ENCODE measurements at regions not wholly inside any gene's neighbourhood (a gene's known extent, or its start where the extent isn't known, plus 50 kb on each side); places are given as distances from the start of the nearest gene placed in this dataset.

DNA sequence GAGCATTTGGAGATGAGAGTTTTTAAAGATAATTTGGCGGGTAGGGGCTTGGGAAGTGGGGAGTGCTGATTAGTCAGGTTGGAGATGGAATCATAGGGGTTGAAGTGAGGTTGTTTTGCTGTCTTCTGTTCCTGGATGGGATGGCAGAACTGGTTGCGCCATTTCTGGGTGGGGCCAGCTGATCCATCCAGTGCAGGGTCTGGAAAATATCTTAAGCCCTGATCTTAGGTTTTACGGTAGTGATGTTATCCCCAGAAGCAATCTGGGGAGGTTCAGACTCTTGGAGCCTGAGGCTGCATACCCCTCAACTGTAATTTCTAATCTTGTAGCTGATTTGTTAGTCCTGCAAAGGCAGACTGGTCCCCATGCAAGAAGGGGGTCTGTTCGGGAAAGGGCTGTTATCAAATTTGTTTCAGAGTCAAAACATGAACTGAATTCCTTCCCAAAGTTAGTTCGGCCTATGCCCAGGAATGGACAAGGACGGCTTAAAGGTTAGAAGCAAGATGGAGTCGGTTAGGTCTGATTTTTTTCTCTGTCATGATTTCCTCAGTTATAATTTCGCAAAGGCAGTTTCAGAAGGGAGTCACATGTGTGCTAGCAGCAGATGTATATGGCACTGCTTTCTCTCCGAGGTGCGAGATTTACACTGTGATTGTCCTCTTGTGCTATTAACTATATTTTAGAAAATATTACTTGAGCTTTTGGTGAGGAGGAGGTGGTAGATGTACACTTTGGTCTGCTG, 540.4 kb downstream of the EDEM1 start:
- H3K27ac ChIP-seq: no peak overlapping the region
- DNase-seq (ENCODE audit: low read depth, low spot score): no peak

DNA sequence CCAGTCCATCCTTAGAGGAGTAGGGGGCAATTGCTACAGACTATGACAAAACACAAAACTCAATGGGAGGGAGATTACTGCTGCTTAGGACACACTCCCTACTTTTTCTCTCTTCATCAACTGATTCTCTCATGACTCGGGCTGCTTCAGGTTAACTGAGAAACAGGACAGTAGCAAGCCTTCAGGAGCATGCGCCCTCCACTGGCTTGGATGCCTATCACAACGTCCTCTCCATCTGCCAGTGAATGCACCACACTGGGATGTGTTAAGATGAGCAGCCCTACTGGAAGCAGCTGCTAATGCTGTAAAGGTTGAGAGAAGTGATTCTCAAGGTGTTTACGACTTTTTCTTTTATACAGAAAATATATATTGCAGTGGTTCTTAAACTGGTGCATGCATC, 542.3 kb downstream of the EDEM1 start:
- no peak overlapping the region for H3K27ac ChIP-seq
- DNase-seq (ENCODE audit: low read depth, low spot score): no peak

DNA sequence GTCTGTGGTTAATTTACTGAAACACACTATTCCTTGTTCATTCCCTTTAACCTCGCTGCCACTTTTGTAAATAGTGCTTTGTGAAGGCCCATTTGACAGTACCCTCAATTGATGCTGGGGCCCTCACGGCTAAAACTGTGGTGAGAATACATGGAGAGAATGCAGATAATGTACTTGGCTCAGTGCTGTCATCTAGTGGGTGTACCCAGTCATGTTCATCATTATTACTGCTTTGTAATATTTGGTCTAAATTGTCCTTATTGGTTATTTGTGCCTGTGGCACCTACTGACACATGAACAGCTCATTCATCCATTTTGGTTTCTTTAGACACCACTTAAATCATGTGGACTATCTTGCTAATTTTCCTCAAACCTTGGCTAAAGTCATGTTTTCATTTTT, 543.6 kb downstream of the EDEM1 start:
- no peak overlapping the region for H3K27ac ChIP-seq
- DNase-seq (ENCODE audit: low read depth, low spot score): no peak

DNA sequence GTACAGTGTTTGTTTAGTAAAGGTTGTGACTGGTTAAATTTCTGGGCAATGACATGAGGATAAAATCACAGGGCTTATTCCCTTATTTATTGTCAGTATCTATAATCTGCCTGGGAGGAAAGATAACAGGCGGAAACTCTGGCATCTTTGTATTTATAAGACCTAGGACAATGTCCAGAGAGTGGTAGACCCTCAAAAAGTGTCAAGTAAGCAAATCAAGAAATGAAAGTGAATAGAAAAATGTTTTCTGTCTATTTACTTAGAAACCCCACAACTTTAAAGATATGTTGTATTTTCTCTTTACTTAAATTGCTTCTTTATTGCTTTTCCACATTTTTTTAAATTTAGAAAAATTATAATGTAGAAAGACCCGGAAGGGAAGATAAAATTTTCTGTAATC, 544.6 kb downstream of the EDEM1 start:
- no peak for DNase-seq (ENCODE audit: low read depth, low spot score)
- no peak overlapping the region for H3K27ac ChIP-seq

DNA sequence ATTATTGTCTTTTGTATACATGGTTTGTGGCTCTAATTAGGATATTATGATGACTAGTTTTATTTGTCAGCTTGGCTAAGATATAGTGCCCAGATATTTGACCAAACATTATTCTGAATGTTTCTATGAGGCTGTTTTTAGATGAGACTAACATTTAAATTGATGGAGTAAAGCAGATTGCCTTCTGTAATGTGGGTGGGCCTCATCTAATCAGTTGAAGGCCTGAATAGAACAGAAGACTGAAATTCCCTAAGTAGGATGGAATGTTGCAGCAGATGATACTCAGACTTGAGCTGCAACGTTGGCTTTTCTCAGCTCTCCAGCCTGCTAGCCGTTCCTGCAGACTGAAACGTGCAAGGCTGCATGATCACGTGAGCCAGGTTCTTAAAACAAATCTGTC, 546.5 kb downstream of the EDEM1 start:
- DNase-seq (ENCODE audit: low read depth, low spot score): no peak
- H3K27ac ChIP-seq: no peak overlapping the region

DNA sequence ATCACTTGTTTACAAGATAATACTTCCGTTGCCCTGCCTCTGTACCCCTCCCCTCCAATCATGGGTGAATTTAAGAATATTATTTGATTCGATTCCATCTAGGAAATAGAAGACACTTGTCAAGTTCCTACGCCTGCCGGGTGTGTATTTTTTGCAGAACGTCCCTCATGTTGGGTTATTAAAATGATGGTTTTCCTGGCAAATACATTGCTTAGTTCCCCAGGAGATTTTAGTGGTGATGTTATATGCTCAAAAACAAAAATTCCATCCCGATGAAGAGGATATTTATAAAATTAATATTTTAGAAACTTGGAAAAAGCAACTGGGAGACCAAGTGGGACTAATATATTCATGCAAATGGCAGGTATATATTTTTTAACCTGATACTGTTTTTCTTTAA, 548.4 kb downstream of the EDEM1 start:
- no peak overlapping the region for H3K27ac ChIP-seq
- DNase-seq (ENCODE audit: low read depth, low spot score): no peak

DNA sequence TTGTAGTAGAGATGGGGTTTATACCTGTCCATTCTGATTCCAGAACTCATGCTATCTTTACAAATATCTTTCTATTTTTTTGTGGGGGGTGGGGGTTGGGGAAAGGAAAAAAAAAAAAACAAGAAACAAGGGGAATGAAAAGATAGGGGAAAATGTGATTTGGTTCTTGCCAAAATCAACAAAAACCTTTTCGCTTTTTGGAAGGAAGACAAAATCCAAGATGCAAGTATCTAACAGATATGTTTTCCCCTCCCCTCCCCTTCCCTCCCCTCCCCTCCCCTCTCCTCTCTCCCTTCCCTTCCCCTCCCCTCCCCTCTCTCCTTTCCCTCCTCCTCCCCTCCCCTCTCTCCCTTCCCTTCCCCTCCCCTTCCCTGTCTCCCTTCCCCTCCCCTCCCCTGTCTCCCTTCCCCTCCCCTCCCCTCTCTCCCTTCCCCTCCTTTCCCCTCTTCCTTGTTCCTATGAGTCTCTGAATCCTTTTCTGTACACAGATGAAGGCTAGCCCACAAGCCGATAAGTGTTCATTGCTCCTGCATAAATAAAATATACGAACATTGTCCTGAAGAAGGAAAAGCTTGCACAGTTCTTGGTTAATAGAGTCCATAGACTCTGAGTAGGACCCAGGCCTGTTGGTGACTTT, 551.9 kb downstream of the EDEM1 start:
- DNase-seq (ENCODE audit: low read depth, low spot score): no peak
- no peak overlapping the region for H3K27ac ChIP-seq

DNA sequence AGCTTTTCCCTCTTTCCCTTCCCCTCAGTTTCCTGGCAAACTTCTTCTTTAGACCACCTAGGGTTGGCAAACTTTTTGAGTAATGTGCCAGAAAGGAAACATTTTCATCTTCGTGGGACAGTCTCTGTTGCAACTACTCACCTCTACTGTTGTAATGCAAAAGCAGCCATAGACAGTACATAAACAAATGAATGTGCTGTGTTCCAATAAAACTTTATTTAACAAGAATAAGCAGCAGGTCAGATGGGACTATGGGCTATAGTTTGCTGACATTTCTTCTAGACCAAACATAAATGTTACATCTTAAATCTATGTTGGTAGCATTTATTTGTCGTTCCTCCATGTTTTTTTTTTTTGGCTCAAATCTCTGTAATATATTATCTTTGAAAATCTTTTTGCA, 552.4 kb downstream of the EDEM1 start:
- H3K27ac ChIP-seq: no peak overlapping the region
- DNase-seq (ENCODE audit: low read depth, low spot score): no peak

DNA sequence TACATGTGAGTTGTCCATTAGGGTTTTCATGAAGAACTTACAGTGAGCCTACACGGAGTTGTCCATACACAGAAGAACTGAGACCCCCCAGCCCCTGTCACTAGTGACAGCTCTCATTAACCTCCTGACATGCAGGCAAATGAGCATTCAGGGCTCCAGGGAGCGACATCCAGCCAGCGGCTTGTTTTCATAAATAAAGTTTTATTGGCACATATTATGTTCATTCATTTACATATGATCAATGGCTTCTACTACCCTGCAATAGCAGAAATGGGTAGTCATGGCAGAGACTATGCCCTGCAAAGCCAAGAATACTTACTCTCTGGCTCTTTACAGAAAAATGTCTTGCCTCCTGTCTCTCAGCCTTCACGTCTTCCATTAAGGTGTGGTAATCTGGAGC, 553.5 kb downstream of the EDEM1 start:
- H3K27ac ChIP-seq: no peak overlapping the region
- no peak for DNase-seq (ENCODE audit: low read depth, low spot score)

DNA sequence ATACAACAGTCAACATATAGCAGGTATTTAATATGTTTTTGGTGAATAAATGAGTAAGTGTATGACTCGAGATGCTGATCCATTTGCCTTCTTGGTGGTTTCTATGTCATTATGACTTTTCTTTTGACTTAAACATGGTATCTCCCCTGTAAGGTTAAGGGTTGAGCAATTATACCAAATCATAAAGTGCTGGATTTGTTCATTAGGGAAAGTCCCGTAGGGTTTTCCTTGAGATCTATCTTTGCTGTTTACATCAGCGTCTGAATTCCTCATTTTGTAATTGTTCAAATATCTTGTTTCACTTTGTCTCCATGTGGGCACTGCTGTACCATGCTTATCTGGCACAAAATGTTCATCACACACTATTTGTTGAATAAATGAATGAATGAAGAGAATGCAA, 562.6 kb downstream of the EDEM1 start:
- no peak overlapping the region for H3K27ac ChIP-seq
- no peak for DNase-seq (ENCODE audit: low read depth, low spot score)

DNA sequence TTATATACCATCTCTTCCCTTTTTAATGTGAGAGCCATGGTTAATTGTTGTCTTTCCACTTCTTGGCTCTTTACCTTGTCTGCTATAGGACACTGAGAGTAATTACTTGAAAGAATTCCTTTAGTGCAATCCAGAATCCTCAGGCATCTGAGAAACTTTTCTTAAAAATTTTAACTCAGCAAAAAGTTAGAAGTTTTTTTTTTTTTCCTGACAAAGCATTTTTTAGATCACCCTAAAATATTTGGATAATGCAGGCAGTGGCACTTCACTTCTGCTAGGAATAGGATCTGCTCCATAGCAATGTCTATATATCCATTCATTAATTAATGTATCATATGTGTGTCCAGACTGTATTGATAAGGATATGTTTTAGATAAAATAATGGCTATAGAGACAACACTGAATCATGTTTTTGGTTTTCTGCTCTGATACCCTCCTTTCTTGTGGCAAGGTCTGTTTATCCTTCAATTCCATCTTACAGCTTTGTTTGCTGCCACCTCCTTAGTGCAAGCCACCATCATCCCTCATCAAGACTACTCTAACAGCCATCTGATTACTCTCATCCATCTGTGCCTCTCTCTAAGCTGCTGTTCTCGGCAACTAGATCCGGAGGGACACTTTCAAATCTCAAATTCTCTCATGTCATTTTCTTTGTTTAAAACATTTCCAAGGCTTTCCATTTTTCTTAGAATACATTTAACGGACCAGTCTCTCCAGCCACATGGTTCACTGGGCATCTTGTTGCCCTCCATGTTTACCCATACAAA, 563.5 kb downstream of the EDEM1 start:
- DNase-seq (ENCODE audit: low read depth, low spot score): no peak
- H3K27ac ChIP-seq: no peak overlapping the region

DNA sequence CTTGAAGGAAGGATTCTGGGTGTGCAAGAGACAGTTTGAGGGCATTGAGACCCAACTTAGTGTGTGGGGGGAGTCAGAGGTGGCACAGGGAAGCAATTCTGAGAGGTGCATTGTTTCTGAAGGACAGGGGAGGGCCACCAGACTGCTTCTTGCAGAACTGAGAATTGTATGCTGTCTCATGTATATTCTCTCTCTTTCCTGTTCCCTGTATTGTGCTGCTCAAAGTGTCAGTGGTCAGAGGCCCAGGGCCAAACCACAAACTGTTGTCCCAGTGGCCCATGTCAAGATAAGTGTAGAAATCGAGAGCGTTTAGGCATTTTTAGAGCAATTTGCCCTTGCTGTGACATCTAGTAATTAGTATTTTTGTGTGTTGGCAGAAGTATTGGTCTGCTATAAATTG, 567.1 kb downstream of the EDEM1 start:
- DNase-seq (ENCODE audit: low read depth, low spot score): no peak
- H3K27ac ChIP-seq: no peak overlapping the region

DNA sequence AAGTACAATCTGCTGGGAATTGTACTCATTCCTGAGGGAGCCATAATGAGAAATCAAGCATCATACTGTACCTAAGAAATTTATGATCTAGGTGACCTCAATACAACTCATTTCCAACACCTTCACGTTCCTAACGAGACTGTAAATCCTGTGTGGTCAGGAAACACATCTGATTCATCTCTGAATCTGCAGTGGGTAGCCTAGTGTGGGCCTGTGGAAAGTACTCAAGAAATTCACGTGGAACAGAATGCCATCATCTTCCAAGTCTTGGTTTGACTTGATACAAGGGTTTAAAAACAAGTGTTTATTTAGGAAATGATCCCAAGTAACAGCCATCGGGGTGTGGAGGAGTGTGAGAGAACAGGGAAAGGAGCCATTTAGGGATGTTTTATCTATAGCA, 568.9 kb downstream of the EDEM1 start:
- no peak for DNase-seq (ENCODE audit: low read depth, low spot score)
- no peak overlapping the region for H3K27ac ChIP-seq

DNA sequence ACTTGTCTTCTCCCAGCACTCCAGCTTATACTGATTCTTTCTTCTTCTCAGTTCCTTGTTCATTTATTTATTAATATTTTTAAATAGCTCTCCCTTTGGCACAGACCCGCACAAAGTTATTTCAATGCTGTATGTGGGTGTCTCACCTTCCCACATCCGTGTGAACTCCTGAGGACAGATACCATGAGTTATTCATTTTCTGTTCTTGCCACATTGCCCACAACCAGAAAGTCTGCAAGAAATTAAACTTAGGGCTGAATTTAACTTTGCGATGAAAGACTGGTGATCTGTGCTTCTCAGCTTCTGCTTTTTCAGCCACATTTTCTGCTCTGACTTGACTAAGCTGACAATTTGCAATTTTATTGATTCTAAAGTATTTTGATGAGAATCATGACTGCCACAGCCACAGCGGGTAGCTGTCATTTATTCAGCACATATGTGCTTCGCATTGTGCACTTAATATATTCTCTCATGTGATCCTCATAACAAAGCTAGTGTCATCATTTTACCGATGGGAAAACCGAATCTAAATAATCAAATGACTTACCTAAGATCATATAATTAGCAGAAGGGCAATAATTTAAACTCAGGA, 569.8 kb downstream of the EDEM1 start:
- no peak for DNase-seq (ENCODE audit: low read depth, low spot score)
- no peak overlapping the region for H3K27ac ChIP-seq

DNA sequence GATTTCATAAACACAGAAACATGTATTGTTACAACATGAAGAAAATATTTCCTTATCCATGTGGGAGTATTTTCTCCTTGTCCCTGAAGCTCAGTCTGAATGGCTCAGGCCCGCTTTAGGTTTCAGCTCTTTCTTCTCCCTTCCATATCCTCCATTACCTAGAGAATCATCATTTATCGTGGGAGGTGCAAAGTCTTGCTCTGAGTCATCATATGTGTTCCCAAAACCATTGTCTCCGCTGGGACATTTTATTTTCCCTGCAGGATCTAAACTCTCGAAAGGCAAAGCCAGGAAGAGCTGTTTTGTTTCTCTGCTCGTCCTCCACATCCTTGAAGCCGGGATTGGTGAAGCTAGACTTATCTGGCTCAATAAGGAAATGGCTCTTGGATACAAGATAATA, 571.2 kb downstream of the EDEM1 start:
- no peak overlapping the region for H3K27ac ChIP-seq
- DNase-seq (ENCODE audit: low read depth, low spot score): no peak

DNA sequence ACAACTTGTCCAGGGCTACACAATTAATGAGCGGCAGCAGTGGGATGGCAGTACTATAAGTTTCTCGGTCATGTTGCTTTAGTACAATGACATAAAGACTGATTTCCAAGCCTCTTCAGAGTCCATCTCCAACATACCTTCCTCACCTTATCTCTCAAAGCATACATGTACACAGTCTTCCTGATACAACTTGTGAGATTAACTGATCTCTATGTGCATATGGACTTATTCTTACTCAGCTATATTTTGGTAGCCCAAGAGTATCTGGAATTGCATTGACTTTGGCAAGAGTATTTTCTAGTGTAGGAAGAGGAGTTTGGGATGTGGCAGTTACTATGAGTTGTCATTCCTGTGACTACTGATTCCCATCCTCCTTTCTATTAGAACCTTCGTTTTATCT, 575.0 kb downstream of the EDEM1 start:
- H3K27ac ChIP-seq: no peak overlapping the region
- DNase-seq (ENCODE audit: low read depth, low spot score): no peak

DNA sequence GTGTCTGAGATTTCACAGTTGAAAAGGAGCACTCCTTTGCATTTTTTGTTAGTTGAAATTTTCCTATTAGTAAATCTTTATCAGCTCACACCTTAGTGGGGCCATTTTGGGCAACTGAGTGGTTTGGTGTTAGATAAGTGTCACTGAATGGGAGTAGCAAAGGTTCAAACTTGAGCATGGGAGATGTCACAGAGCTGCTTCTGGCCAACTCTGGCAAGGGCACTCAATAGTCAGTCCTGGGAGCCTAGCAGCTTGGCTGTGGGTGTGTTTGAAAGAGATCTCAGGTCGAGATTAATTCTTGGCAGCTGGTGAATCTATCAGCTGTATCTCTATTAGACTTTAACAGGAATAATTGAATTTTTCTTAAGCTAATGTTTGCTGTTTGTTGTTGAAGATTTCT, 579.3 kb downstream of the EDEM1 start:
- H3K27ac ChIP-seq: no peak overlapping the region
- no peak for DNase-seq (ENCODE audit: low read depth, low spot score)

DNA sequence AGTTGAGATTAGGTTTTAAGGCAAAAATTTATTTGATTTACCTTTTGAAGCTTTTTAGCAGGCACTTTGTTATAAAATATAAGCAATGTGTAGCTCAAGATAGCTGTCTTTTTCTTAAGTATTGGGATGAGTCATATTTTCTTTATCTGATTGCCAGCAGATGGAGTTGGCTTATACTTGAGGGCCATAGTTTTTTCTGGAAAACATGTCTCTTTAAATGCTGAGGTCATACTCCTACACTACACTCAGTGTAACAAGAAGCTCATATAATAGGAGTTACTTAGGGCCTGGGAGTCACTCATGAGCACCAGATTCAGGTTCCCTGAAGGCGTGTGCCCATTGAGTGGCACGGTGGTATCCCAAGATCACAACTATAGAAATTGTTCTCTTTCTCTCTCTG, 579.8 kb downstream of the EDEM1 start:
- no peak overlapping the region for H3K27ac ChIP-seq
- DNase-seq (ENCODE audit: low read depth, low spot score): no peak

DNA sequence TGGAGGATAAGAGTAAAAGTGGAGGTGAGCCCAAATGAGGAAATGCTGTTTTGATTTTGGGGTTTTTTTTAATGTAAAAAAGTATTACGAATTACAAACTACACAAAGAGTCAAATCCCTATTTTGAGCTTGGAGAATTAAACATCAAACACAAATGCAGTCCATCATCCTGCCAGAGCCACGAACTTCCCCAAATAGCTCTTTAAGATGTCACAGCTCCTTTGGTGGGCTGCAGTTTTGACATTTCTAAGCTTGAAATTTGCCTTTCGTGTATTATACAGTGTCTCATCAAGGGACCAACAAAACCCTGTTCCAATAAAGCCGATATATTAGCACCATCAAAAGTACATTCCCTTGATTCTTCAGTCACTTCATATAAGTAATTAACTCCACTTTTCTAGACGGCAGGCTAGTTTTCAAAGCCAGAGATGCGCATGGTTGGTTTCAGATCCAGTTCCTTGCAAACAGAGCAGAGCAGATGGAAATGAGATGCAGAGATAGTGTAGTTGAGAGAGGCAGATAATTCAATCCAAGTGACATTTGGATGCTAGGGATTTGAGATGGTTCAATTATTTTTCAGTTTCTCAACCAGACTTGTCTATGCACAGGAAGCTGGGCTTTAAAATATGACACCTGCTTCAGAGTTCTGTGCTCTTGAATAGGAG, 580.9 kb downstream of the EDEM1 start:
- no peak overlapping the region for H3K27ac ChIP-seq
- no peak for DNase-seq (ENCODE audit: low read depth, low spot score)

DNA sequence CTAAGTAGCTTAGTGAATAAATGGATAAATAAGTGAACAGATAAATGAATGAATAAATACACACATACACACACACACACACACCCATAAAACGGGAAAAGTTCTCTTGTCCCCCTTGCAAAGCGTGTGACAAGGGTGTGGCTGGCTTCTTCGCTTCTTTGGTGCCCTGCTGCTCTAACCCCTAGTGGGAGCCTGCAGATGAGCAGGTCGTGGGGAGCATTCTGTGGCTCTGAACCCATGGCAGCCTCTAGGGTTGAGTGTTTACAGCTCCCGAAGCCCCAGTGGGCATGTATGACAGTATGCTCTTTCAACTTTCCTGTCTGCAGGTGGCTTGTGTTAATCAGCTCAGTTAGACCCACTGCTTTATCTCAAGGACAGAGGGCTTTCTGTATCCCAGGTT, 582.3 kb downstream of the EDEM1 start:
- no peak overlapping the region for H3K27ac ChIP-seq
- no peak for DNase-seq (ENCODE audit: low read depth, low spot score)

DNA sequence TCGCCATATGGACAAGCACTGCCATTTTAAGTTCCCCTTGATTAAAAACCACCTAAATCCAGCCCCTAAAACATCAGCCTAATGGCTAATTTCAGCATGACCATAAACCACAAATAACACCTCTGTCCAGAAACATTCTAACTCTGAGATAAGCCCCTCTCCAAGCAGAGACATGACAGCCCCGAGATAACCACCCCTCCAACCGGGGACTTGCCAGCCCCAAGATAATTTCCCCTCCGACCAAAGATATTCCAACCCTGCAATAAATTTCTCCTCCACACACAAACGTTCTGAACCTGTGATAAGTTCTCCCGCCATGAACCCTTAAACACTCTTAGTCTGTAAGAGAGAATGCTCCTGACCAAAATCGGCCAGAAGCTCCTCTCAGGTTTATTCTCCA, 586.8 kb downstream of the EDEM1 start:
- H3K27ac ChIP-seq: no peak overlapping the region
- DNase-seq (ENCODE audit: low read depth, low spot score): no peak
